T-helper 1 cell treated with Interleukin-12 subunit alpha and Interleukin-12 subunit beta and Interleukin-4 antibody, amounts not matched to agents 30 ng/mL and 1 ng/mL, for 36 hours (primary cell): ENCODE measurements at regions not wholly inside any gene's neighbourhood (a gene's known extent, or its start where the extent isn't known, plus 50 kb on each side); places are given as distances from the start of the nearest gene placed in this dataset.

Experiments used
- intact Hi-C: fragments of 100-400 bp; cut with micrococcal nuclease; formaldehyde crosslinking; loops from one replicate; pipeline ENCODE4 v1.15.1; 2024

DNA sequence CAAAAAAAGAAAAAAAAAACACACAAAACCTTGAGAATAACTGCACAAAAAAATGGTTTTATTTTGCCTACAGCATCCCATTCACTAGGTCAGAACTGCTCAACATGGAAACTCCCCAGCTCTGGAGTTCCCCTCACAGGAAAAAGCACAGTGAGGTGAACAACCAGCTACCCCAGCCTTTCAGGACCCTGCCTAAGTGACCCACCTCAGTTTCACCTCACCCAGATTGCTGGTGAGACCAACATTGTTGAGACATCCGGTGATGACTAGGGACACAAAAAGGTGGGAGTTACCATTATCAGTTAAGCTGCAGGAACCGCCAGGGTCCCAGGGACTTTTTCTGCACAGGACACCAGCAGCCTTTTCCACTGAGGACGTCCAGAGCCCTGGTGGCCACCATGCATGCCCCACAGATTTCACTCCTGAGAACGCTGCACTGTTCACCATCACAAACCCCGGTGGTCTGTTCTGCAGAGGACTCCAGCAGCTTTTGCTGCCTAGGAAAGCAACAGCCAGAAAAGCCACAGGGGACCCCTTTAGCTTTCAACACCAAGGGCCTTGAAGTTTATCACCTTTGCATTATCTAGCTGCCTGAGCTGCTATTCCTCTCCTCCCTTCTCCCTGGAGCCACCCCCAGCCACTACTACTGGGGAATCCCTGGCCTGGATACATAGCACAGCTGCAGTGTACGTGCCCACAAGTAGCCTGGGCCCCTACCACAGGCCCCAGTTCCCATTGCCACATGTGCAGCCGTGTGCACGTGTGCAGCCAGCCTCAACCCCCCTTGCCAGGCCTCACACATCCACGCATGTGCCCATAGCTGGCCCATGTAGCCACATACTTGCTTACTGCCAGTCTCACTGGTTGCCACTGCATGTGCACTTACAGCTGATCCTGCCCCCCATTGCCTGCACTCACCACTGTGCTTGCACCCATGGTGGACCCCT is 62.5 kb upstream of the FAR2 start:
- intact Hi-C loops: no loop called here

DNA sequence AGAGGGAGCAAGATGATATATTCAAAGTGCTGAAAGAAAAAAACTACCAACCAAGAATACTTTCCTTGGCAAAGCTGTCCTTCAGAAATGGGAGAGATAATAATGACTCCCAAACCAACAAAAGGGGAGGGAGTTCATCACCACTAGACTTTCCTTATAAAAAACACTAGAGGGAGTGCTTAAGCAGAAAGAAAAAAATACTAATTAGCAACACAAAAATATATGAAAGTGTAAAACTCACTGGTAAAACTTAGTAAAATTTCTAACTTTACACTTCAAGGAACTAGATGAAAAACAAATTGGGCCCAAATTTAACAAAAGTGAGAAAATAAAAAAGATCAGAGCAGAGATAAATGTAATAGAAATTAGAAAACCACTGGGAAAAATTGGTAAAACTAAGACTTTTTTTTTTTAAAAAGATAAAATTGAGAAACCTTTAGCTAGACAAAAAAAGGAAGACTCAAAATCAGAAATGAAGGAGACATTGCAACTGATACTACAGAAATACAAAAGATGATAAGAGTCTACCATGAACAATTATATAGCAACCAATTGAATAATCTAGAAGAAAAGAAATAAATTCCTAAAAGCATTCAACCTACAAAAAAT is 60.4 kb upstream of the FAR2 start:
- intact Hi-C loops: loop anchor here (1.0 to 2.0 kb wide), 4 partner anchors 16 to 229 kb away; partner anchors contain the start of gene FAR2
